ENCODE measurements at regions not wholly inside any gene's neighbourhood (a gene's known extent, or its start where the extent isn't known, plus 50 kb on each side); places are given as distances from the start of the nearest gene placed in this dataset.
"Not testable (repeated sequence)": the region's sequence is repeated elsewhere in the genome, so short reads cannot be mapped to it uniquely, and the experiment has no call there.

- not testable (repeated sequence) for TF ChIP-seq CTCF (conservative IDR thresholded peaks at IDR 0.05); EZH2 (IDR thresholded peaks at IDR 0.05; ENCODE audit: low read depth)
These were observed 200.4 kb downstream of the POTEM start for GRCh38 chr14:19167454-19168190.
